CD14-positive monocyte (primary cell): ENCODE measurements at regions not wholly inside any gene's neighbourhood (a gene's known extent, or its start where the extent isn't known, plus 50 kb on each side); places are given as distances from the start of the nearest gene placed in this dataset.

ENCODE experiments used
- DNase-seq, 3 donors: peaks; one replicate each; pipeline ENCODE4 v3.0.0-alpha.2; 2011 to 2022
- H2AFZ ChIP-seq: 2 replicates; pipeline ENCODE4 v1.6.0; 2012; ENCODE audit warnings: mild to moderate bottlenecking, low read depth, low read length, inconsistent platforms; ENCODE audit not compliant: insufficient read depth, poor library complexity, severe bottlenecking
- H3K27ac ChIP-seq, 2 donors: 1 replicate in 1 of 2; 2 replicates in 1 of 2; pipeline ENCODE4 v1.5.1; 2012 to 2013; ENCODE audit warnings: low read length in 2 of 2, control low read depth in 1 of 2, inconsistent platforms in 1 of 2, low read depth in 1 of 2, mild to moderate bottlenecking in 1 of 2
- H3K27me3 ChIP-seq, 2 donors: one replicate each; pipeline versions ENCODE4 v1.6.0 to v1.6.1; 2011 to 2013; ENCODE audit warnings: low read length in 2 of 2; ENCODE audit not compliant: control insufficient read depth in 2 of 2, insufficient read depth in 2 of 2
- H3K36me3 ChIP-seq, 2 donors: replicated peaks in 1 of 2; 1 replicate in 1 of 2; 2 replicates in 1 of 2; pipeline versions ENCODE4 v1.5.1 to v1.6.1; 2012 to 2013; ENCODE audit warnings: low read length in 2 of 2, control low read depth in 1 of 2, inconsistent platforms in 1 of 2, mild to moderate bottlenecking in 1 of 2; ENCODE audit not compliant: insufficient read depth in 2 of 2, control insufficient read depth in 1 of 2
- H3K4me1 ChIP-seq, 2 donors: 1 replicate in 1 of 2; 2 replicates in 1 of 2; pipeline versions ENCODE4 v1.5.1 to v1.6.1; 2012 to 2013; ENCODE audit warnings: low read length in 2 of 2, control low read depth in 1 of 2, inconsistent platforms in 1 of 2, mild to moderate bottlenecking in 1 of 2, moderate library complexity in 1 of 2; ENCODE audit not compliant: insufficient read depth in 2 of 2, control insufficient read depth in 1 of 2
- H3K4me2 ChIP-seq: replicated peaks from 2 replicates; pipeline ENCODE3; 2012; ENCODE audit warnings: low read length, moderate library complexity, mild to moderate bottlenecking; ENCODE audit not compliant: poor library complexity, severe bottlenecking; ENCODE audit errors: extremely low read depth
- H3K4me3 ChIP-seq, 3 experiments: fragments of 200-600 bp in 1 of 3; sonication (generic) in 1 of 3; replicated peaks in 1 of 3; 1 replicate in 2 of 3; 2 replicates in 1 of 3; pipeline ENCODE4 v1.5.1; 2011 to 2013; ENCODE audit warnings: low read length in 3 of 3, mild to moderate bottlenecking in 3 of 3, control low read depth in 2 of 3, low read depth in 2 of 3, inconsistent platforms in 1 of 3, moderate library complexity in 1 of 3
- H3K79me2 ChIP-seq: 2 replicates; pipeline ENCODE4 v1.6.0; 2012; ENCODE audit warnings: mild to moderate bottlenecking, control low read depth, inconsistent platforms, low read length, moderate library complexity; ENCODE audit not compliant: insufficient read depth
- H3K9ac ChIP-seq: 2 replicates; pipeline ENCODE4 v1.6.0; 2017; ENCODE audit warnings: low read length, mild to moderate bottlenecking; ENCODE audit not compliant: insufficient read depth, poor library complexity, severe bottlenecking
- H3K9me3 ChIP-seq, 2 donors: replicated peaks in 1 of 2; 1 replicate in 1 of 2; 2 replicates in 1 of 2; pipeline versions ENCODE4 v1.5.1 to v1.6.1; 2012 to 2013; ENCODE audit warnings: low read length in 2 of 2, control low read depth in 1 of 2; ENCODE audit not compliant: control insufficient read depth in 1 of 2, insufficient read depth in 1 of 2
- H4K20me1 ChIP-seq: 2 replicates; pipeline ENCODE4 v1.6.0; 2012; ENCODE audit warnings: mild to moderate bottlenecking, low read length, control low read depth, moderate library complexity; ENCODE audit not compliant: insufficient read depth
- H3K27ac Mint-ChIP-seq, 7 donors: one replicate each; pipeline ENCODE4 v1.8.0; 2020; ENCODE audit warnings: mild to moderate bottlenecking in 7 of 7, mixed read lengths in 7 of 7, moderate library complexity in 6 of 7, inconsistent platforms in 2 of 7
- H3K27me3 Mint-ChIP-seq, 3 donors: one replicate each; pipeline ENCODE4 v1.8.0; 2021 to 2022; ENCODE audit warnings: low read depth in 3 of 3, mild to moderate bottlenecking in 3 of 3, mixed read lengths in 3 of 3, moderate library complexity in 3 of 3, inconsistent platforms in 1 of 3
- H3K36me3 Mint-ChIP-seq, 2 donors: one replicate each; pipeline ENCODE4 v1.8.0; 2020; ENCODE audit warnings: mixed read lengths in 2 of 2, inconsistent platforms in 1 of 2, mild to moderate bottlenecking in 1 of 2
- H3K4me1 Mint-ChIP-seq: one replicate; pipeline ENCODE4 v1.8.0; 2020; ENCODE audit warnings: mild to moderate bottlenecking, mixed read lengths
- H3K4me3 Mint-ChIP-seq, 2 donors: one replicate each; pipeline ENCODE4 v1.8.0; 2020; ENCODE audit warnings: mild to moderate bottlenecking in 2 of 2, mixed read lengths in 2 of 2, moderate library complexity in 1 of 2
- H3K9me3 Mint-ChIP-seq, 7 donors: one replicate each; pipeline ENCODE4 v1.8.0; 2020 to 2022; ENCODE audit warnings: mixed read lengths in 7 of 7, mild to moderate bottlenecking in 6 of 7, moderate library complexity in 6 of 7, inconsistent platforms in 2 of 7
- CTCF ChIP-seq: fragments of 200-600 bp; IDR thresholded peaks from one replicate; pipeline ENCODE4 v1.8.0; 2022; ENCODE audit warnings: antibody characterized with exemption, mild to moderate bottlenecking
- WGBS: methylation state at CpG from one replicate; pipeline ENCODE4 v1.1.5; 2013; ENCODE audit warnings: missing lambda C conversion rate; ENCODE audit not compliant: insufficient coverage; 5-methylcytosine and 5-hydroxymethylcytosine counted together
- intact Hi-C, 2 donors: fragments of 100-400 bp; cut with micrococcal nuclease; formaldehyde crosslinking; loops; one replicate each; pipeline versions ENCODE4 v1.15.0 to v1.15.1; 2023

- Histone ChIP-seq H3K4me1 (no peaks in the 10 kb centered on the region), H3K36me3 (no peaks in the 10 kb centered on the region), H4K20me1 (no peaks in the 10 kb centered on the region), H3K9me3 (peaks cover 26 to 31% of the 10 kb centered on the region in 2 donors), H3K4me2 (no peak overlapping the region), H3K27ac (no peak overlapping the region), H3K9ac (no peak overlapping the region), H3K27me3 (no peaks in the 10 kb centered on the region), H3K79me2 (no peaks in the 10 kb centered on the region), H3K4me3 (no peak overlapping the region), H2AFZ (no peak overlapping the region)
- Mint-ChIP-seq H3K36me3 (no peaks in the 10 kb centered on the region), H3K9me3 (peaks cover 7 to 16% (median 12%) of the 10 kb centered on the region in 7 donors), H3K27ac (no peak overlapping the region), H3K4me3 (no peak overlapping the region), H3K4me1 (no peaks in the 10 kb centered on the region), H3K27me3 (no peaks in the 10 kb centered on the region)
- DNase-seq, result no peak
- 97% methylated on average over 3 of the region's 4 CpGs for WGBS
- TF ChIP-seq CTCF, result no peak
- intact Hi-C loops, result no loop called here
Measured at GRCh38 chr2:156959481-156959880, 298.0 kb upstream of the GALNT5 start.

GRCh38 chr2:156982615-156983014 is 274.9 kb upstream of the GALNT5 start:
- no CpG with 5 or more reads among the region's 2 CpGs for WGBS
- Histone ChIP-seq H3K4me2 (no peak overlapping the region), H3K36me3 (no peaks in the 10 kb centered on the region), H4K20me1 (no peaks in the 10 kb centered on the region), H3K9me3 (no peaks in the 10 kb centered on the region), H3K4me3 (no peak overlapping the region), H3K27ac (no peak overlapping the region), H3K4me1 (no peaks in the 10 kb centered on the region), H3K9ac (no peak overlapping the region), H3K27me3 (no peaks in the 10 kb centered on the region), H2AFZ (no peak overlapping the region), H3K79me2 (no peaks in the 10 kb centered on the region)
- H3K27ac Mint-ChIP-seq, result no peak overlapping the region
- H3K4me3 Mint-ChIP-seq, result no peak overlapping the region
- no peaks in the 10 kb centered on the region for H3K4me1 Mint-ChIP-seq
- intact Hi-C loops, result no loop called here
- no peak for DNase-seq
- H3K36me3 Mint-ChIP-seq, result no peaks in the 10 kb centered on the region
- no peaks in the 10 kb centered on the region for H3K27me3 Mint-ChIP-seq
- no peak for TF ChIP-seq CTCF
- H3K9me3 Mint-ChIP-seq, result peaks cover 0 to 3% (median 0%) of the 10 kb centered on the region in 7 donors
